ENCODE measurements at regions not wholly inside any gene's neighbourhood (a gene's known extent, or its start where the extent isn't known, plus 50 kb on each side); places are given as distances from the start of the nearest gene placed in this dataset.

- POLR2A ChIA-PET (ENCODE audit: low non-redundant PET): no interaction called here
- Histone ChIP-seq H3K27ac (ENCODE audit: low read depth, low read length, poor library complexity, severe bottlenecking) (no peak overlapping the region), H3K9me3 (ENCODE audit: low read depth, low read length, poor library complexity, severe bottlenecking) (no peaks in the 10 kb centered on the region), H3K36me3 (ENCODE audit: insufficient read depth, low read length, poor library complexity, severe bottlenecking) (no peaks in the 10 kb centered on the region), H3K27me3 (replicated peaks; ENCODE audit: insufficient read depth, low read depth, low read length, poor library complexity) (no peaks in the 10 kb centered on the region), H3K4me3 (ENCODE audit: low read depth, low read length, poor library complexity, severe bottlenecking) (no peak overlapping the region), H3K4me1 (ENCODE audit: insufficient read depth, low read length, poor library complexity, severe bottlenecking) (no peaks in the 10 kb centered on the region)
- no peak for DNase-seq (ENCODE audit: low spot score)
- no TSS peak for BruUV-seq (replicated peaks)
- intact Hi-C loops (cut with micrococcal nuclease; ENCODE audit: unreplicated experiment): no loop called here
- CTCF ChIA-PET: no interaction called here
- TF ChIP-seq EZH2 (IDR thresholded peaks at IDR 0.05; ENCODE audit: borderline replicate concordance, low read depth, low read length, poor library complexity, severe bottlenecking): no peak
- no peak for TF ChIP-seq CTCF (conservative IDR thresholded peaks at IDR 0.05; ENCODE audit: low read depth, low read length)
Observed at GRCh38 chr2:226270285-226271058, 529.1 kb downstream of the IRS1 start.

- no peak overlapping the region for H3K4me3 ChIP-seq (ENCODE audit: low read depth, low read length, poor library complexity, severe bottlenecking)
- BruUV-seq (replicated peaks): no TSS peak
- no peak for DNase-seq (ENCODE audit: low spot score)
- no peaks in the 10 kb centered on the region for H3K9me3 ChIP-seq (ENCODE audit: low read depth, low read length, poor library complexity, severe bottlenecking)
- H3K27ac ChIP-seq (ENCODE audit: low read depth, low read length, poor library complexity, severe bottlenecking): no peak overlapping the region
- H3K27me3 ChIP-seq (replicated peaks; ENCODE audit: insufficient read depth, low read depth, low read length, poor library complexity): no peaks in the 10 kb centered on the region
- TF ChIP-seq EZH2 (IDR thresholded peaks at IDR 0.05; ENCODE audit: borderline replicate concordance, low read depth, low read length, poor library complexity, severe bottlenecking): no peak
- no peak for TF ChIP-seq CTCF (conservative IDR thresholded peaks at IDR 0.05; ENCODE audit: low read depth, low read length)
- no peaks in the 10 kb centered on the region for H3K4me1 ChIP-seq (ENCODE audit: insufficient read depth, low read length, poor library complexity, severe bottlenecking)
- POLR2A ChIA-PET (ENCODE audit: low non-redundant PET): no interaction called here
- CTCF ChIA-PET: no interaction called here
- H3K36me3 ChIP-seq (ENCODE audit: insufficient read depth, low read length, poor library complexity, severe bottlenecking): no peaks in the 10 kb centered on the region
- intact Hi-C loops (cut with micrococcal nuclease; ENCODE audit: unreplicated experiment): no loop called here
Observed at GRCh38 chr2:226267516-226268289, 531.9 kb downstream of the IRS1 start.

- Histone ChIP-seq H3K4me3 (ENCODE audit: low read depth, low read length, poor library complexity, severe bottlenecking) (no peak overlapping the region), H3K27me3 (replicated peaks; ENCODE audit: insufficient read depth, low read depth, low read length, poor library complexity) (no peaks in the 10 kb centered on the region), H3K36me3 (ENCODE audit: insufficient read depth, low read length, poor library complexity, severe bottlenecking) (no peaks in the 10 kb centered on the region), H3K4me1 (ENCODE audit: insufficient read depth, low read length, poor library complexity, severe bottlenecking) (no peaks in the 10 kb centered on the region), H3K9me3 (ENCODE audit: low read depth, low read length, poor library complexity, severe bottlenecking) (no peaks in the 10 kb centered on the region), H3K27ac (ENCODE audit: low read depth, low read length, poor library complexity, severe bottlenecking) (no peak overlapping the region)
- intact Hi-C loops (cut with micrococcal nuclease; ENCODE audit: unreplicated experiment): no loop called here
- TF ChIP-seq EZH2 (IDR thresholded peaks at IDR 0.05; ENCODE audit: borderline replicate concordance, low read depth, low read length, poor library complexity, severe bottlenecking) (no peak), CTCF (conservative IDR thresholded peaks at IDR 0.05; ENCODE audit: low read depth, low read length) (no peak)
- no peak for DNase-seq (ENCODE audit: low spot score)
- ChIA-PET POLR2A (ENCODE audit: low non-redundant PET) (no interaction called here), CTCF (no interaction called here)
- BruUV-seq (replicated peaks): no TSS peak
Observed at GRCh38 chr2:226256709-226257376, 542.8 kb downstream of the IRS1 start.

Measured in A673 (cell line).